SK-N-MC (cell line): ENCODE measurements at regions not wholly inside any gene's neighbourhood (a gene's known extent, or its start where the extent isn't known, plus 50 kb on each side); places are given as distances from the start of the nearest gene placed in this dataset.

Experiments used
- EZH2 ChIP-seq: fragments of 200-600 bp; sonication (generic); IDR thresholded peaks from one replicate; pipeline ENCODE4 v1.6.1; 2017; ENCODE audit warnings: antibody characterized with exemption
- FOXP2 ChIP-seq: optimal IDR thresholded peaks from 2 replicates; pipeline ENCODE3; 2011; ENCODE audit warnings: mild to moderate bottlenecking, moderate library complexity; ENCODE audit not compliant: insufficient read depth; ENCODE audit errors: extremely low read length, control extremely low read depth
- POLR2AphosphoS5 ChIP-seq: IDR thresholded peaks from 2 replicates; pipeline ENCODE4 v1.6.1; 2012; ENCODE audit warnings: mild to moderate bottlenecking, low read depth, low read length, borderline replicate concordance

GRCh38 chr6:21396313-21396712, 197.2 kb upstream of the SOX4 start:
- TF ChIP-seq EZH2 (no peak), POLR2AphosphoS5 (no peak), FOXP2 (no peak)
